IMR-90 (cell line): ENCODE measurements at regions not wholly inside any gene's neighbourhood (a gene's known extent, or its start where the extent isn't known, plus 50 kb on each side); places are given as distances from the start of the nearest gene placed in this dataset.

Experiments
- ATAC-seq: fragments of 200-7000 bp; cut with Tn5 transposase; 2 replicates; pipeline ENCODE4 v1.9.1; 2020; ENCODE audit warnings: low read depth, mild to moderate bottlenecking, moderate library complexity
- BruUV-seq: library from RNA; stranded (reverse); fragments of 400-500 nt; replicated peaks from 2 replicates; lab custom pipeline; 2021; lab: Mats Ljungman, UMichigan
- CTCF ChIA-PET: fragments of 300-600 bp; formaldehyde crosslinking; extraction: SDS; loops from one replicate; lab custom pipeline; 2021; ENCODE audit warnings: antibody characterized with exemption; lab: Yijun Ruan, JAX
- POLR2A ChIA-PET: fragments of 300-600 bp; sonication (Branson Sonifier 250); formaldehyde crosslinking; loops from one replicate; lab custom pipeline; 2022; ENCODE audit warnings: antibody characterized with exemption; ENCODE audit not compliant: unreplicated experiment; lab: Charles Lee
- DNase-seq: peaks from one replicate; pipeline ENCODE4 v3.0.0; 2013
- H2AFZ ChIP-seq: replicated peaks from 2 replicates; pipeline ENCODE3; 2013; ENCODE audit warnings: low read length, mild to moderate bottlenecking; ENCODE audit not compliant: poor library complexity
- H2AK5ac ChIP-seq: 2 replicates; pipeline ENCODE4 v1.6.1; 2013; ENCODE audit warnings: low read depth, low read length, inconsistent platforms
- H2AK9ac ChIP-seq: replicated peaks from 2 replicates; pipeline ENCODE3; 2013; ENCODE audit warnings: mild to moderate bottlenecking, low read depth, low read length, moderate library complexity; ENCODE audit not compliant: poor library complexity
- H2BK120ac ChIP-seq: 2 replicates; pipeline ENCODE4 v1.6.1; 2013; ENCODE audit warnings: low read depth, low read length, inconsistent platforms
- H2BK15ac ChIP-seq: 3 replicates; pipeline ENCODE4 v1.6.1; 2013; ENCODE audit warnings: low read depth, low read length, inconsistent platforms
- H2BK20ac ChIP-seq: 2 replicates; pipeline ENCODE4 v1.6.1; 2013; ENCODE audit warnings: low read depth, mild to moderate bottlenecking, inconsistent platforms, low read length, moderate library complexity
- H2BK5ac ChIP-seq: 2 replicates; pipeline ENCODE4 v1.6.1; 2013; ENCODE audit warnings: mild to moderate bottlenecking, low read depth, low read length, inconsistent platforms; ENCODE audit not compliant: poor library complexity, severe bottlenecking
- H3K14ac ChIP-seq: replicated peaks from 2 replicates; pipeline ENCODE4 v1.6.1; 2013; ENCODE audit warnings: low read depth, low read length, inconsistent platforms
- H3K18ac ChIP-seq: 2 replicates; pipeline ENCODE4 v1.6.1; 2013; ENCODE audit warnings: low read depth, low read length, control low read depth
- H3K23ac ChIP-seq: 2 replicates; pipeline ENCODE4 v1.6.1; 2013; ENCODE audit warnings: low read depth, low read length, inconsistent platforms
- H3K27ac ChIP-seq: 2 replicates; pipeline ENCODE4 v1.5.1; 2013; ENCODE audit warnings: mild to moderate bottlenecking, control low read depth, low read length; ENCODE audit not compliant: insufficient read depth
- H3K27me3 ChIP-seq: 2 replicates; pipeline ENCODE4 v1.6.1; 2013; ENCODE audit warnings: low read length; ENCODE audit not compliant: control insufficient read depth, insufficient read depth
- H3K36me3 ChIP-seq: 2 replicates; pipeline ENCODE4 v1.6.1; 2013; ENCODE audit warnings: low read length, mixed read lengths; ENCODE audit not compliant: control insufficient read depth, insufficient read depth
- H3K4ac ChIP-seq: 2 replicates; pipeline ENCODE4 v1.6.1; 2013; ENCODE audit warnings: low read depth, low read length, inconsistent platforms
- H3K4me1 ChIP-seq: 2 replicates; pipeline ENCODE4 v1.6.1; 2013; ENCODE audit warnings: low read length, mixed read lengths; ENCODE audit not compliant: control insufficient read depth, insufficient read depth
- H3K4me2 ChIP-seq: 2 replicates; pipeline ENCODE4 v1.6.1; 2013; ENCODE audit warnings: low read depth, mild to moderate bottlenecking, control low read depth, low read length, moderate library complexity
- H3K4me3 ChIP-seq: 2 replicates; pipeline ENCODE4 v1.5.1; 2013; ENCODE audit warnings: low read depth, mild to moderate bottlenecking, control low read depth, low read length, moderate library complexity; ENCODE audit not compliant: insufficient read depth
- H3K56ac ChIP-seq: 2 replicates; pipeline ENCODE4 v1.6.1; 2013; ENCODE audit warnings: low read length, inconsistent platforms; ENCODE audit not compliant: insufficient read depth; ENCODE audit errors: extremely low read depth
- H3K79me1 ChIP-seq, 2 experiments: 2 replicates each; pipeline ENCODE4 v1.6.1; 2013; ENCODE audit warnings: low read length in 2 of 2, inconsistent platforms in 1 of 2, low read depth in 1 of 2
- H3K9ac ChIP-seq: 2 replicates; pipeline ENCODE4 v1.6.1; 2013; ENCODE audit warnings: low read depth, low read length, control low read depth
- H3K9me1 ChIP-seq: 2 replicates; pipeline ENCODE4 v1.6.1; 2013; ENCODE audit warnings: low read length, inconsistent platforms; ENCODE audit not compliant: insufficient read depth
- H3K9me3 ChIP-seq: 2 replicates; pipeline ENCODE4 v1.6.1; 2013; ENCODE audit warnings: low read length; ENCODE audit not compliant: control insufficient read depth, insufficient read depth
- H4K20me1 ChIP-seq: 2 replicates; pipeline ENCODE4 v1.6.1; 2013; ENCODE audit warnings: low read length, inconsistent platforms; ENCODE audit not compliant: insufficient read depth
- H4K5ac ChIP-seq: 2 replicates; pipeline ENCODE4 v1.6.1; 2013; ENCODE audit warnings: mild to moderate bottlenecking, low read depth, low read length, control low read depth
- H4K8ac ChIP-seq, 2 experiments: 2 replicates each; pipeline ENCODE4 v1.6.1; 2013; ENCODE audit warnings: low read depth in 2 of 2, low read length in 2 of 2, control low read depth in 1 of 2, inconsistent platforms in 1 of 2
- H4K91ac ChIP-seq: 2 replicates; pipeline ENCODE4 v1.6.1; 2013; ENCODE audit warnings: low read depth, low read length, inconsistent platforms; ENCODE audit not compliant: insufficient read depth
- CTCF ChIP-seq: conservative IDR thresholded peaks from 2 replicates; pipeline ENCODE4 v1.5.1; 2012; ENCODE audit warnings: mild to moderate bottlenecking, low read depth, low read length, improper control_type of control experiment
- MAFK ChIP-seq: IDR thresholded peaks from 2 replicates; pipeline ENCODE4 v1.6.1; 2012; ENCODE audit warnings: low read depth, low read length, improper control_type of control experiment
- SMC3 ChIP-seq: fragments of 150-350 bp; IDR thresholded peaks from 2 replicates; pipeline ENCODE4 v1.6.1; 2016; ENCODE audit warnings: low read depth, mild to moderate bottlenecking, antibody characterized with exemption, low read length, moderate library complexity
- WGBS, 2 experiments: methylation state at CpG; one replicate each; pipeline versions ENCODE4 v1.1.5 to v1.1.7; 2013; ENCODE audit warnings: missing lambda C conversion rate in 2 of 2; ENCODE audit not compliant: insufficient read length in 1 of 2; ENCODE audit errors: extremely low coverage in 2 of 2; 5-methylcytosine and 5-hydroxymethylcytosine counted together
- dilution Hi-C: fragments of 300-500 bp; cut with HindIII; formaldehyde crosslinking; loops from one replicate; pipeline ENCODE4 v1.14.3; 2018; ENCODE audit warnings: low sequenced_read_pairs; ENCODE audit not compliant: unreplicated experiment
- in situ Hi-C: fragments of 300-500 bp; cut with MboI; formaldehyde crosslinking; loops from 3 replicates; pipeline ENCODE4 v1.14.3; 2019; ENCODE audit warnings: low sequenced_read_pairs, inconsistent platforms, mixed read lengths
- intact Hi-C: fragments of 100-400 bp; cut with micrococcal nuclease; formaldehyde crosslinking; loops from 2 replicates; pipeline ENCODE4 v1.10.0; 2022

GRCh38 chr5:20128343-20128742, 140.3 kb upstream of the CDH18 start:
- no peaks in the 10 kb centered on the region for H3K36me3 ChIP-seq
- no TSS peak for BruUV-seq
- no peak overlapping the region for H3K4me3 ChIP-seq
- no peaks in the 10 kb centered on the region for H4K20me1 ChIP-seq
- no peak overlapping the region for H2AK9ac ChIP-seq
- no peak overlapping the region for H3K23ac ChIP-seq
- no peak overlapping the region for H3K18ac ChIP-seq
- no peaks in the 10 kb centered on the region for H3K27me3 ChIP-seq
- no peaks in the 10 kb centered on the region for H3K79me1 ChIP-seq
- WGBS, 2 experiments, result no CpG with 5 or more reads among the region's 1 CpG
- no peak overlapping the region for H2AFZ ChIP-seq
- H3K9me1 ChIP-seq, result no peaks in the 10 kb centered on the region
- intact Hi-C loops (no loop called here), in situ Hi-C loops (no loop called here), dilution Hi-C loops (no loop called here)
- H3K4me2 ChIP-seq, result no peak overlapping the region
- no peak overlapping the region for H2BK15ac ChIP-seq
- no peak overlapping the region for H3K4ac ChIP-seq
- no peaks in the 10 kb centered on the region for H3K9me3 ChIP-seq
- DNase-seq, result no peak
- H2BK5ac ChIP-seq, result no peak overlapping the region
- H3K9ac ChIP-seq, result no peak overlapping the region
- ChIA-PET POLR2A (no interaction called here), CTCF (no interaction called here)
- H4K91ac ChIP-seq, result no peak overlapping the region
- H2AK5ac ChIP-seq, result no peak overlapping the region
- no peak overlapping the region for H4K5ac ChIP-seq
- H3K56ac ChIP-seq, result no peak overlapping the region
- ATAC-seq, result no peak
- H2BK20ac ChIP-seq, result no peak overlapping the region
- no peak overlapping the region for H3K27ac ChIP-seq
- TF ChIP-seq MAFK, result peak; percentile 92
- no peak for TF ChIP-seq SMC3
- TF ChIP-seq CTCF, result no peak
- H2BK120ac ChIP-seq, result no peak overlapping the region
- H4K8ac ChIP-seq, result no peak overlapping the region
- no peak overlapping the region for H3K14ac ChIP-seq
- H3K4me1 ChIP-seq, result no peaks in the 10 kb centered on the region
